T-helper 1 cell (primary cell): ENCODE measurements at regions not wholly inside any gene's neighbourhood (a gene's known extent, or its start where the extent isn't known, plus 50 kb on each side); places are given as distances from the start of the nearest gene placed in this dataset.
"Not testable (repeated sequence)": the region's sequence is repeated elsewhere in the genome, so short reads cannot be mapped to it uniquely, and the experiment has no call there.

Experiments used
- DNase-seq, 5 donors: peaks; one replicate each; pipeline ENCODE4 v3.0.0-alpha.2; 2012 to 2020

DNA sequence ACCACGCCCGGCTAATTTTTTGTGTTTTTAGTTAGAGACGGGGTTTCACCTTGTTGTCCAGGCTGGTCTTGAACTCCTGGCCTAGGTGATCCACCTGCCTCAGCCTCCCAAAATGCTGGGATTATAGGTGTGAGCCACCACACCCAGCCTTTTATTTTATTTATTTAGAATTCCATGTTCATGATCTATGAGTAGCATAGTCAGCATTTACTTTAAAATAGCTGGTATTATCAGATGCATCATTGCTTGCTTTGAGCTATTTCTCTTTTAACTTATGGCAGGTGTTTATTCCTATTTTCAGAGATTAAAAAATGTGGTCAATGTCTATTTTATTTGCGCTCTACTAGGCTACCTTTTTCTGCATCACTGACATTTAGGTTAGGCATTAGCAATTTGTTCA is 152.0 kb downstream of the UTRN start:
- no peak for DNase-seq

- DNase-seq: no peak
These were observed 153.0 kb downstream of the UTRN start for GRCh38 chr6:144438103-144438502.

- no peak for DNase-seq
These were observed 153.9 kb downstream of the UTRN start for GRCh38 chr6:144439016-144439415.

DNA sequence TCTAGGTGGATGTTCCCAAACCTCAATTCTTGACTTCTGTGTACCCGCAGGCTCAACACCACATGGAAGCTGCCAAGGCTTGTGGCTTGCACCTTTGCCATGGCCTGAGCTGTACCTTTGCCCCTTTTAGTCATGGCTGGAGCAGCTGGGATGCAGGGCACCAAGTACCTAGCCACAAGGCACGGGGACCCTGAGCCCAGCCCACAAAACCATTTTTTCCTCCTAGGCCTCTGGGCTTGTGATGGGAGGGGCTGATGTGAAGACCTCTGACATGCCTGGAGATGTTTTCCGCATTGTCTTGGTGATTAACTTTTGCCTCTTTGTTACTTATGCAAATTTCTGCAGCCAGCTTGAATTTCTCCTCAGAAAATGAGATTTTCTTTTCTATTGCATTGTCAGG is 156.7 kb downstream of the UTRN start:
- not testable (repeated sequence) for DNase-seq

GRCh38 chr6:144443157-144443556 is 158.0 kb downstream of the UTRN start:
- DNase-seq: no peak

GRCh38 chr6:144447472-144447871 is 162.3 kb downstream of the UTRN start:
- no peak for DNase-seq

GRCh38 chr6:144449218-144449617 is 164.1 kb downstream of the UTRN start:
- peak in 1 of 5 donors; percentile 17 for DNase-seq

- no peak for DNase-seq
These were observed 164.9 kb downstream of the UTRN start for GRCh38 chr6:144449911-144450597.

- peak in 1 of 5 donors; percentile 73 for DNase-seq
These were observed 175.4 kb downstream of the UTRN start for GRCh38 chr6:144460327-144461095.

DNA sequence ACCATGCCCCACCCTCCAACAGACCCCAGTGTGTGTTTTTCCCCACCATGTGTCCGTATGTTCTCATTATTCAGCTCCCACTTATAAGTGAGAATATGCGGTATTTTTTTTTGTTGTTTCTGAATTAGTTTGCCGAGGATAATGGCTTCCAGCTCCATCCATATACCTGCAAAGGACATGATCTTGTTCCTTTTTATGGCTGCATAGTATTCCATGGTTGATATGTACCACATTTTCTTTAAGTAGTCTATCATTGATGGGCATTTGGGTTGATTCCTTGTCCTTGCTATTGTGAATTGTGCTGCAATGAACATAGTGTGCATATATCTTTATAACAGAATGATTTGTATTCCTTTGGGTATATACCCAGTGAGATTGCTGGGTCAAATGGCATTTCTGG is 176.9 kb downstream of the UTRN start:
- DNase-seq: no peak

- DNase-seq: no peak
These were observed 181.6 kb downstream of the UTRN start for GRCh38 chr6:144466716-144467115.

- DNase-seq: no peak
These were observed 182.1 kb downstream of the UTRN start for GRCh38 chr6:144467172-144467762.

GRCh38 chr6:144467921-144468320 is 182.8 kb downstream of the UTRN start:
- DNase-seq: no peak

GRCh38 chr6:144468709-144469108 is 183.6 kb downstream of the UTRN start:
- peak in 1 of 5 donors; percentile 1 for DNase-seq

- peak in 1 of 5 donors; percentile 54 for DNase-seq
These were observed 184.0 kb downstream of the UTRN start for GRCh38 chr6:144469144-144469575.

GRCh38 chr6:144470201-144470600 is 185.1 kb downstream of the UTRN start:
- DNase-seq: not testable (repeated sequence)

GRCh38 chr6:144471986-144472385 is 186.9 kb downstream of the UTRN start:
- no peak for DNase-seq

DNA sequence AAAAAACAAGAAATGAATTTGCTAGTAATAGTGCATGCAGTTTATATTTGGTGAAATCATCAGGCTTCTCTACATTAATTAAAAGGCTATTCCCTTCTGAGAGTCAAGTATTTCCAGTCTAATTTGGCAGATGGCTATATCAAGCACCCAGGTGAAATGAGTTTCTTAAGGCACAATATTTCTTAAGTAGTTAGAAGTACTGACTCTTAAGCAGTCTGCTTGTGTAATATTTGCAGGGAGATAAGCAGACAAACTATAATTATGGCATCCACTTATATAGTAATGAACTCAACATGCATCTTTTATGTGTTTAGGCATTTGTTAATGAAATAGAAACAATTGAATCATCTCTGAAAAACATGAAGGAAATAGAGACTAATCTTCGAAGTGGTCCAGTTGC is 189.2 kb downstream of the UTRN start:
- no peak for DNase-seq

- no peak for DNase-seq
These were observed 189.8 kb downstream of the UTRN start for GRCh38 chr6:144474904-144475303.

DNA sequence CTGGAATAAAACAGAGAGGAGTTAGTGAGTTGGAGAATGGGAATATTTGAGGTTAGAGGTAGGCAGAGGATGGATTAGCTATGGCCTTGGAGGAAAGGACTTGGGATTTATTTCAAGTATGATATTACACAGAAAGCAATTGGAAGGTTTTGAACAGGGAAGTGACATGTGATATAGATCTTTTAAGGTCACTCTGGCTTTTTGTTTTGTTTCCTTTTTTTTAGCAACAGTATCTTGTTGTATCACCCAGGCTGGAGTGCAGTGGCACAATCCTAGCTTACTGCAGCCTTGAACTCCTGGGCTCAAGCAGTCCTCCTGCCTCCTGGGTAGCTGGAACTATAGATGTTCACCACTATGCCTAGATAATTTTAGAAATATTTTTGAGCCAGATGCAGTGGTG is 190.3 kb downstream of the UTRN start:
- DNase-seq: no peak

GRCh38 chr6:144476286-144476685 is 191.2 kb downstream of the UTRN start:
- DNase-seq: no peak

DNA sequence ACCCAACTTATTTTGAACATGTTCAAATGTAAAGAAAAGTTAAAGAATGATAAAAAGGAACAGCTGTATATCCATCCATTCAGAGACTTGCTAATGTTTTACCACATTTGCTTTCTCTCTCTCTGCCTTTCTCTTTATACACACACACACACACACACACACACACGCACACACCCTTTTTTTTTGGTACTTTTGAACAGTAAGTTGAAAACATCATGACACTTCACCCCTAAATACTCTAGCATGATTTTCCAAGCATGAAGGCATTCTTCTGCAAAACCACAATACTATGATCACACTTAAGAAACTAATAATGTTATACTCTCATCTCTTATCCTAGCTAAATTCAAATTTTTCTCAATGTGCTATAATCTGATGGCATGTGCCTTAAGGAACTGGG is 192.3 kb downstream of the UTRN start:
- DNase-seq: no peak

DNA sequence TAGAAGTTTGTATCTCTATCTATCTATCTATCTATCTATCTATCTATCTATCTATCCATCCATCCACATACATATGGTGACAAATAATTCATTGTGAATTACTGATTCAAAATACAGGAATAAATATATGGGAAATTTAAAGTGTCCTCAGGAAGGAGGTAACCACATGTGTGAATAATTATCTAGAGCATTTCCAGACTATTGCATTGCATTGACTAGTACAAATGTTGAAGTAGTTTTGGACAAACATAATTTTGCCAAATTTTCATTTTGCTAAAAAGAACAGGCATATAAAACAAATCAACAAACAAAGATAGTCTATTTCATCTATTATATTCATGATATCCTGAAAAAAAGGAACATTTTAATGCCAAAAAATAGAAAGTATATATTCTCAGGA is 192.7 kb downstream of the UTRN start:
- DNase-seq: no peak

DNA sequence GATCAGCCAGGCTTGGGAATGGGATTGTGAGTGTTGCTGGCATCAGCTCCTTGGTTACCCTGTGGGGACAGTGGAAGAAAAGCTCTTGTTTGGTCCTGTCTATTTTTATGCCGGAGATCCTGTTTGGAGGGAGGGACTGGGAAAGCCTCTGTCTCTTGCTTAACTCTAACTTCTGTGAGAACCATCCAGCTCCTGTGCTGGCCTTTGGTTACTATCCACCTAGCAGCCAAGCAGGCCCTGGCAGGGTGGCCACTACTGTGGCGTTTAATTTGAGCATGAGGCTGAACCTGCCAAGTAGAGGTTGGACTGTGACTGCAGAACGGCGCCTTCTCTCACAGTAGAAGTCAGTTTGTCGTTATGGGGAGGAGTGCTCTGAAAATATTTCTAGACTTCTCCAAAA is 193.3 kb downstream of the UTRN start:
- no peak for DNase-seq
